PC-9 (cell line): ENCODE measurements at regions not wholly inside any gene's neighbourhood (a gene's known extent, or its start where the extent isn't known, plus 50 kb on each side); places are given as distances from the start of the nearest gene placed in this dataset.

ENCODE experiments used
- CTCF ChIP-seq: fragments of 200-600 bp; sonication (generic); conservative IDR thresholded peaks from 2 replicates; pipeline ENCODE4 v1.6.1; 2017; ENCODE audit warnings: mixed run types, antibody characterized with exemption, mild to moderate bottlenecking, moderate library complexity
- EZH2 ChIP-seq: fragments of 200-600 bp; sonication (generic); IDR thresholded peaks from 2 replicates; pipeline ENCODE4 v1.8.0; 2017; ENCODE audit warnings: antibody characterized with exemption, low read depth

- TF ChIP-seq CTCF: no peak
- TF ChIP-seq EZH2: no peak
These were observed 53.8 kb upstream of the RAD23B start for GRCh38 chr9:107229241-107229741.
